H1 (cell line): ENCODE measurements at regions not wholly inside any gene's neighbourhood (a gene's known extent, or its start where the extent isn't known, plus 50 kb on each side); places are given as distances from the start of the nearest gene placed in this dataset.

ENCODE experiments used
- CBX5 ChIP-seq: fragments of 300-800, 300-1000 bp; sonication (generic); IDR thresholded peaks from 2 replicates; pipeline ENCODE4 v1.7.1; 2016; ENCODE audit warnings: antibody characterized with exemption, low read length, low read depth
- CHD1 ChIP-seq: IDR thresholded peaks from 2 replicates; pipeline ENCODE4 v1.6.1; 2012; ENCODE audit warnings: low read depth, low read length, improper control_type of control experiment

DNA sequence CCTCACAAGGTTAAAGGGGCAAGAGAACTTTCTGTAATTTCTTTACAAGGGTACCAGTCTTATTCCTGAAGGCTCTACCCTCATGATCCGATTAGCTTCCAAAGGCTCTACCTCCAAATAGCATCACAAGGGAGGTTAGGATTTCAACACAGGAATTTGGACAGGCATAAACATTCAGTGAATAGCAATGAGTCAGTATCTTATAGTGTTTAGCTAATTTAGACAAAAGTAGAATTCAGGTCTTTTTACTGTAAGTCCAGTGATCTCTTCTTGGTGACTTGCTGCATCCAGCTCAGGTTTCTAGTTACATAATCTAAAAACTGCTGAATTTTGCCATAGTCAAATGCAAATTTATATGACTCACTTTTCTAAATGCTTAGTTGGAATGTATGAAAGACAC lies 1995.6 kb upstream of the RAG2 start (continued):
- TF ChIP-seq CBX5: no peak
- no peak for TF ChIP-seq CHD1
